Kidney epithelial cell (primary cell): ENCODE measurements at regions not wholly inside any gene's neighbourhood (a gene's known extent, or its start where the extent isn't known, plus 50 kb on each side); places are given as distances from the start of the nearest gene placed in this dataset.

ENCODE experiments used
- DNase-seq: peaks from one replicate; pipeline ENCODE4 v3.0.0-alpha.2; 2010; ENCODE audit warnings: low read depth
- H3K27me3 ChIP-seq: 2 replicates; pipeline ENCODE4 v1.6.0; 2011; ENCODE audit warnings: low read length; ENCODE audit not compliant: control insufficient read depth, insufficient read depth
- H3K36me3 ChIP-seq: 2 replicates; pipeline ENCODE4 v1.5.1; 2011; ENCODE audit warnings: low read length; ENCODE audit not compliant: control insufficient read depth, insufficient read depth
- H3K4me3 ChIP-seq: 2 replicates; pipeline ENCODE4 v1.5.1; 2011; ENCODE audit warnings: low read depth, mild to moderate bottlenecking, control low read depth, low read length
- TF ChIP-seq, protein P1 (sequence below): IDR thresholded peaks from 2 replicates; pipeline ENCODE4 v1.5.1; 2011; ENCODE audit warnings: mild to moderate bottlenecking, moderate library complexity, low read length, control low read depth, inconsistent platforms; ENCODE audit not compliant: insufficient read depth, poor library complexity, severe bottlenecking

- TF ChIP-seq, protein P1, sequence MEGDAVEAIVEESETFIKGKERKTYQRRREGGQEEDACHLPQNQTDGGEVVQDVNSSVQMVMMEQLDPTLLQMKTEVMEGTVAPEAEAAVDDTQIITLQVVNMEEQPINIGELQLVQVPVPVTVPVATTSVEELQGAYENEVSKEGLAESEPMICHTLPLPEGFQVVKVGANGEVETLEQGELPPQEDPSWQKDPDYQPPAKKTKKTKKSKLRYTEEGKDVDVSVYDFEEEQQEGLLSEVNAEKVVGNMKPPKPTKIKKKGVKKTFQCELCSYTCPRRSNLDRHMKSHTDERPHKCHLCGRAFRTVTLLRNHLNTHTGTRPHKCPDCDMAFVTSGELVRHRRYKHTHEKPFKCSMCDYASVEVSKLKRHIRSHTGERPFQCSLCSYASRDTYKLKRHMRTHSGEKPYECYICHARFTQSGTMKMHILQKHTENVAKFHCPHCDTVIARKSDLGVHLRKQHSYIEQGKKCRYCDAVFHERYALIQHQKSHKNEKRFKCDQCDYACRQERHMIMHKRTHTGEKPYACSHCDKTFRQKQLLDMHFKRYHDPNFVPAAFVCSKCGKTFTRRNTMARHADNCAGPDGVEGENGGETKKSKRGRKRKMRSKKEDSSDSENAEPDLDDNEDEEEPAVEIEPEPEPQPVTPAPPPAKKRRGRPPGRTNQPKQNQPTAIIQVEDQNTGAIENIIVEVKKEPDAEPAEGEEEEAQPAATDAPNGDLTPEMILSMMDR: no peak
- no peaks in the 10 kb centered on the region for H3K36me3 ChIP-seq
- H3K4me3 ChIP-seq: no peak overlapping the region
- no peak for DNase-seq
- no peaks in the 10 kb centered on the region for H3K27me3 ChIP-seq
Measured at GRCh38 chr11:70622091-70622490, 223.8 kb downstream of the CTTN start.

GRCh38 chr11:70623906-70624597, 225.7 kb downstream of the CTTN start:
- Histone ChIP-seq H3K36me3 (no peaks in the 10 kb centered on the region), H3K4me3 (no peak overlapping the region), H3K27me3 (no peaks in the 10 kb centered on the region)
- TF ChIP-seq, protein P1: no peak
- no peak for DNase-seq

GRCh38 chr11:70624598-70624993, 226.3 kb downstream of the CTTN start:
- no peak for DNase-seq
- TF ChIP-seq, protein P1: no peak
- Histone ChIP-seq H3K27me3 (no peaks in the 10 kb centered on the region), H3K36me3 (no peaks in the 10 kb centered on the region), H3K4me3 (no peak overlapping the region)

DNA sequence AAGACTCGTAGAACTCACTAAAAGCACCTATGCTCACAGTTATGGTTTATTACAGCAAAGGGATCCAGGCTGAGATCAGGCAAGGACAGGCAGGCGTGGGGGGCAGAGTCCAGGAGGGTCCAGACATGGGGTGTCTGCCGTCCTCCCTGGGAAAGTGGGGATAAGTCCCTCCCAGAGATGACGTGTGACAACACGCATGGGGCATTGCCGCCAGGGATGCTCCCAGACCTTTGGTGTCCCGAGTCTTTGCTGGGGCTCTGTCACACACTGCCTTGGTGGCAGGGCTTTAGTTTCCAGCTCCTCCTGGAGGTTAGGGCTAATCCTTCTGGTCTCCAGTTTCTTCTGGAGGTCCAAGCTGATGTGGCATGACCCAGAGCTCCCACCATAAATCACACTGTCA, 226.7 kb downstream of the CTTN start:
- Histone ChIP-seq H3K36me3 (no peaks in the 10 kb centered on the region), H3K4me3 (no peak overlapping the region), H3K27me3 (no peaks in the 10 kb centered on the region)
- no peak for DNase-seq
- TF ChIP-seq, protein P1: no peak

DNA sequence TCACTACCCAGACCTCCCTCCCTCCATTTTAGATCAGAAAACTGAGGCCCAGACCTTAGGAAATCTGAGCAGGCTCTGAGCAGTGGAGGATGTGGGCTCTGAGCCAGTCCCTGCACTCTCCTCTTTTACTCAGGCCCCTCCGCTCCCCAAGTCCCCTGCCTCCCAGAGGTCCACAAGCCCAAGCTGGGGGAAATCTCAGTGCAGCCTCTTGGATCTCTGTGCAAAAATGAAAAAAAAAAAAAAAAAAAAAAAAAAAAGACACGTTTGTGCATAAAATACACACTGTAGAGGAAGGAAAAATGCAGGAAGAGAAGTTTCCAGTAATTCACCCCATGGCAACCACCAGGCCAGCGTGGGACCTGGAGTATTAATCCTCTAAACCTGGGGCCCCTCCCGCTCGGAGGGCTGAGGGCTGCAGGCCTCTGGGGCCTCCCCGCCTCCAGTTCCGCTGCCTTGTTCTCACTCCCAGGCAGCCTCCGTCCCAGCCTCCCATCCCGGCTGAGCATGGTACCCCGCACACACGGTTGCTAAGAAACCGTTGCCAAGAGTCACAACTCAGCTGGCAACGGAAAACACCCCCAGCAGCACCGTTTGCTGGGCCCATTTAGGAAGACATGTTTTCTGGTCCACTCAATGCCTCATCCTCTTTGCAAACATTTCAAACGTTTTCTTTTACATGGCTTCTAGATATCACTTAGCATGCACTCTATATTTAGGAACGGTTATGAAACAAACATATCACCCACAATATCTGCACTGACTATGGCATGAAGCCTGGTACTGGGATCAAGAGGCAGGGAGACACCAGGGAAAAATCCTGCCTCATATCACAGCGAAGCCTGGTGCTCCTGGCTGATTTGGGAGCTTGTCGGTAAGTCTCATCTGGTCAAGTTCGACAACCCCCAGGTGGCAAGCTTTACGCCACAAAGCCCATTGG, 227.5 kb downstream of the CTTN start:
- no peak for DNase-seq
- TF ChIP-seq, protein P1: no peak
- no peak overlapping the region for H3K4me3 ChIP-seq
- H3K36me3 ChIP-seq: no peaks in the 10 kb centered on the region
- H3K27me3 ChIP-seq: no peaks in the 10 kb centered on the region
